ENCODE measurements at regions not wholly inside any gene's neighbourhood (a gene's known extent, or its start where the extent isn't known, plus 50 kb on each side); places are given as distances from the start of the nearest gene placed in this dataset.

DNA sequence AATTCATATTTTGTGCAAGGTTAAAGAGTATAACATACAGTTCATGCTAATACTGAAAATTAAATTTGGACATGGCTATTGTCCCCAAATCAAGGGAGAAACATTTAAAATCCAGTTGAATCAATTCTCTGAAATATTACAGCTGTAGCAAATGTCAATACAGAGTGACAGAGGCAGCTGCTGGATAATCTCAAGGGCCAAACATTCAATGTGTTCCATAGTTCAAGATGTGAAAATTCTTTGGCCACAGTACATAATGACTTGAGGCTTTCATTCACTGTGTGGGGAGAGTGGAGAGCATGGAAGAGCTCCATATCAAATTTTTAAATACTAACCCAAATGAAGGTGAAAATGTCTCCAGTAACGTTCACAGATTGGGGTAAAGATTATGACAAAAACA is 1192.8 kb upstream of the CADM2 start:
- no peak for TF ChIP-seq POLR2AphosphoS5 (IDR thresholded peaks at IDR 0.05; ENCODE audit: low read depth, low read length)
- no peak for TF ChIP-seq TAF1 (IDR thresholded peaks at IDR 0.05; ENCODE audit: borderline replicate concordance, low read depth, low read length)
- TF ChIP-seq POLR2A (IDR thresholded peaks at IDR 0.05; ENCODE audit: low read depth, low read length) = no peak
- DNase-seq (ENCODE audit: insufficient read length) = no peak
- no peak for FAIRE-seq

DNA sequence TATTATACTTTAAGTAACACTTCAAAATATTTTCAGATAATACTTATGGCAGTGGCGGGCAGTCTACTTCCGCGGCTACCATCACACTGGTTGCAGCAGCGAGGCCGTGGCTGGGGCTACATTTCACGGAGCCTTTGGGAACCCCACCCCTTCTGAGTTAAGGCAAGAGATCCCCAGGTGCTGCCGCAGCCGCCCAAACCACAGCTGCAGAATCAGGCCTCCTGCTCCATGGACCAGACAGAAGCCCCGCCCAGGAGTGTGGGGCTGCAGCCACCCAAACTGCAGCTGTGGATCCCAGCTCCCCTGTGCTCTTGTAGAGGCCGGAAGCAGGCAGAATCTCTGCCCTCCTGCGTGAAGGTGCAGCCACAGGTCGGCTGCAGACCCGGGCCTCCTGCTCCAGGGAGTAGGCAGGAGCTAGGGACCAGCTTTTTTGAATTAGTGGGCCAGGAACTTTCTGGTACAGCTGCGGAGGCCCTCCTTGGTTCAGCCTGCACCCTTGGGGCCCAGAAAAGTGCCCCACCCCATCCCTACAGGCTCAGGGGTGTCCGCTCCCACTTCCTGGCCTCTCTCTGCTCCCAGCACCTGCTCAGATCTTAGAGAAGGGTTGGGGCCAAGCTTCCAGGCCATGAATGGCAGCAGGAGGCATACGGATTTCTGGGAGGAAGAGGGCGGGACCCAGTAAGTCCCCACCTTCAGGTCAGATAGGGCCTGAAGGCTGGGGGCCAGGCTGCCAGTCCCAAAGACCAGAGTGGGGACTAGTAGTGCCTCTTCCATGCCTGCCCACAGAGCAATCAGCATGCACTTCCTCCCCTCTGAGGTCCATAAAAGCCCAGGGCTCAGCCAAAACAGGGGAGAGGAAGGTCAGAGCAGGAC is 1188.8 kb upstream of the CADM2 start:
- TF ChIP-seq POLR2AphosphoS5 (IDR thresholded peaks at IDR 0.05; ENCODE audit: low read depth, low read length) (no peak), POLR2A (IDR thresholded peaks at IDR 0.05; ENCODE audit: low read depth, low read length) (no peak), TAF1 (IDR thresholded peaks at IDR 0.05; ENCODE audit: borderline replicate concordance, low read depth, low read length) (no peak)
- no peak for DNase-seq (ENCODE audit: insufficient read length)
- no peak for FAIRE-seq

DNA sequence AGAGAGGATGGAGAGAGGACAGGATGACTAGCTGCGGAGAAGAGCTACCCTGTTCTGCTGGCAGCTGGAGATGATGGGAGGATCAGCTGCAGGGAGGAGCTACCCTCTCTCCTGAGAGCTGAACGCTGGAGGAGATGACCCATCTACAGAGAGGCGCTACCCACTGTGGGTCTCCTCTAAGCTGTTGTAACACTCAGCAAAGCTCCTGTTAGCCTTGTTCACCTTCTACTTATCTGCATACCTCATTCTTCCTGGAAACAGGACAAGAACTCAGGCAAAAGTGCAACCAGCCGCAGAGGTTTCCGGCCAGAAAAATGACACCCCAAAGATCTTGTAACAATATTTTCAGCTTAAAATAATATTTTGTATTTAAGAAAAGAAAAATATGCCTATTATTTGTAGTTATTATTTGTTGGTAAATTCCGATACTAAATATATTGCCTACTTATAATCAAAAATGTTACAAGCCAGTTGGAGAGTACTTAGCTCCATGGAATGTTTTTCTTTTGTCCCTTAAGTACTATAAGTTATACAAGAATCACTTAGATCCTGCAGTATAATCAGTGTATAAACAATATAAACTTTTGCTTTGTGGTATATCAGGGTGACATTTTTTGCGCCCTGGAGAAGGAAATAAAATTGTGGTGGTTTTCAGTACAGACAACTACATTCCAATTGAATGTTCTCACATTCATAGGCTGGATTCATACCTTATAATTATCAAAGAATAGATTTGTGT is 1188.0 kb upstream of the CADM2 start:
- TF ChIP-seq POLR2A (IDR thresholded peaks at IDR 0.05; ENCODE audit: low read depth, low read length) (no peak), TAF1 (IDR thresholded peaks at IDR 0.05; ENCODE audit: borderline replicate concordance, low read depth, low read length) (no peak), POLR2AphosphoS5 (IDR thresholded peaks at IDR 0.05; ENCODE audit: low read depth, low read length) (no peak)
- FAIRE-seq (no peak), DNase-seq (ENCODE audit: insufficient read length) (no peak)

DNA sequence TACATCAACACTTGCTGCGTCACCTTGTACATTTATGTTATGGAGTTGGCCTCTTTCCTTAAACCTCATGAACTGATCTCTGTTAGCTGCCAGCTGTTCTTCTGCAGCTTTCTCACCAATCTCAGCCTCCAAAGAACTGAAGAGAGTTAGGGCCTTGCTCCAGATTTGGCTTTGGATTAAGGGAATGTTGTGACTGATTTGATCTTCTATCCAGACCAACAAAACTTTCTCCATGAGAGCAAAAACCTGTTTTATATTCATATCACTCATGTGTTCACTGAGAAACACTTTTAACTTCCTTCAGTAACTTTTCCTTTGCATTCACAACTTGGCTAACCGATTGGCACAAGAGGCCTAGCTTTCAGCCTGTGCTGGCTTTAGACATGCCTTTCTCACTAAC is 1156.0 kb upstream of the CADM2 start:
- DNase-seq (ENCODE audit: insufficient read length) (no peak), FAIRE-seq (no peak)
- TF ChIP-seq TAF1 (IDR thresholded peaks at IDR 0.05; ENCODE audit: borderline replicate concordance, low read depth, low read length) = no peak
- TF ChIP-seq POLR2A (IDR thresholded peaks at IDR 0.05; ENCODE audit: low read depth, low read length) = no peak
- no peak for TF ChIP-seq POLR2AphosphoS5 (IDR thresholded peaks at IDR 0.05; ENCODE audit: low read depth, low read length)

DNA sequence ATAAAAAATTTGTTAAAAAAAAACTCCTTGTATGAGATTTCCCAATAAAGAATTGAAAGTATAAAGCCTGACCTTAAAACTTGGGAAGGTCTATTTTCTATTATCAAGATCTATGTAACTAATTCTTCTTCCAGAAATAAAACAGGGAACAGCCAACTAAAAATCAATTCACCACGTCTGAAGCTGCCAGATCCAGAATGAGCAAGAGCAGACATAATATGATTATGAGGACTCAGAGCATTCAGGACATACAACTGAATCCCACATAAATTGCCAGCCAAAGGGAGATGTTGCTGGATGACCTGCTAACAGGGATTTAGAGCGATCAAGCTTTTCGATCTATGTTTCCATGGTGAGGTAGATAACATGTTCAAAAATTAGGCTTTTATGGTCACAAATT is 1151.3 kb upstream of the CADM2 start:
- no peak for TF ChIP-seq TAF1 (IDR thresholded peaks at IDR 0.05; ENCODE audit: borderline replicate concordance, low read depth, low read length)
- TF ChIP-seq POLR2A (IDR thresholded peaks at IDR 0.05; ENCODE audit: low read depth, low read length) = no peak
- no peak for TF ChIP-seq POLR2AphosphoS5 (IDR thresholded peaks at IDR 0.05; ENCODE audit: low read depth, low read length)
- FAIRE-seq (no peak), DNase-seq (ENCODE audit: insufficient read length) (no peak)

DNA sequence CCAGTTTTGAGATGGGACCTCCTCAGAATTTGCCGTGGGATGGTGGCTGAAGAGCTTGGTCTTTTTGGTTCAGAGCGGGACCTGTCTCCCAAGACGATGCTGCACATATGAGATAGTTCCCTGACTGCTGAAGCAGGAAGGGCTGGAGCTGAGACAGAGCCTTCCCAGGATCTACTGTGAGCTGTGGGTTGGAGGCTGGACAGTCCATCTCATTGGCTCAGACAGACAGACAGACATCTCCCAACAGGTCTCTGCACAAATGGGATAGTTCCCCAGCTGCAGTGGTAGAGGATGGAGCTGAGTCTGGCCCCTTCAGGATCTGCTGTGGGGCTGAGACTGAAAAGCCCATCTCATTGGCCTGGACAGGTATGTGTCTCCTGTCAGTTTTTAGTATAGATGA is 1145.6 kb upstream of the CADM2 start:
- no peak for DNase-seq (ENCODE audit: insufficient read length)
- FAIRE-seq = no peak
- TF ChIP-seq TAF1 (IDR thresholded peaks at IDR 0.05; ENCODE audit: borderline replicate concordance, low read depth, low read length) = no peak
- no peak for TF ChIP-seq POLR2AphosphoS5 (IDR thresholded peaks at IDR 0.05; ENCODE audit: low read depth, low read length)
- TF ChIP-seq POLR2A (IDR thresholded peaks at IDR 0.05; ENCODE audit: low read depth, low read length) = no peak

DNA sequence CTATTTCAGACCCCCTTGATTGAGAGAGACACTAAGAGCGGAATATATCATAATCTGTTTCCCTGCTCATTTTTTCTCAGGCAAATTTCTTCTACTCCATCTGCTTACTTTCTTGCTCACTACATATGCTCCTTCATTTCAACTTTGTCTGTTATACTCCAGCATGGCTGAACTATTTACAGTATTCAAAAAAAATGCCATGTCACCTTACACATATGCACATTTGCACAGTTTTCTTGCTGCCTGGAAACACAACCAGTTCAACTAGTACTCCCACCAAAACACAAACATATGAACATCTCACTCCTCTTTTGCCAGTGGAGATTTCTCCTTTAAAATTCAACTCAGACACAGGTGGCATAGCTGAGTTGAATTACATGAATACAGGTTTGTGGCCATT is 1142.1 kb upstream of the CADM2 start:
- FAIRE-seq (no peak), DNase-seq (ENCODE audit: insufficient read length) (no peak)
- TF ChIP-seq POLR2AphosphoS5 (IDR thresholded peaks at IDR 0.05; ENCODE audit: low read depth, low read length) (no peak), POLR2A (IDR thresholded peaks at IDR 0.05; ENCODE audit: low read depth, low read length) (no peak), TAF1 (IDR thresholded peaks at IDR 0.05; ENCODE audit: borderline replicate concordance, low read depth, low read length) (no peak)

DNA sequence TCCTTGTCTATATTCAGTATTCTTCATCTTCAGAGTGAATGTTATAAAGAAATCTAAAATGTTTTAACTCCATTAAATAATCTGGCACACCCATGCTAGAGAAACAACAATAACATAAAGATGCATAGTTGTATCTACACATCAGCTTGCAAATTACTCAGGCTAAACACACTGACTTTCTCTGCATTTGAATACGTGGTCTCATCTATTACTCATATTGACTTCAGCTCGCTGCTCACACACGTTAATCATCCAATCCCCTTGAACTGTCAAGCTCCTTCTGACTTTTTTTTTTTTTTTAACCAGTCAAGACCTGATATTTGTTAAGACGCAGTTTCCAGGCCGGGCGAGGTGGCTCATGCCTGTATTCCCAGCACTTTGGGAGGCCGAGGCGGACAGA is 1137.3 kb upstream of the CADM2 start:
- TF ChIP-seq TAF1 (IDR thresholded peaks at IDR 0.05; ENCODE audit: borderline replicate concordance, low read depth, low read length) (no peak), POLR2AphosphoS5 (IDR thresholded peaks at IDR 0.05; ENCODE audit: low read depth, low read length) (no peak), POLR2A (IDR thresholded peaks at IDR 0.05; ENCODE audit: low read depth, low read length) (no peak)

DNA sequence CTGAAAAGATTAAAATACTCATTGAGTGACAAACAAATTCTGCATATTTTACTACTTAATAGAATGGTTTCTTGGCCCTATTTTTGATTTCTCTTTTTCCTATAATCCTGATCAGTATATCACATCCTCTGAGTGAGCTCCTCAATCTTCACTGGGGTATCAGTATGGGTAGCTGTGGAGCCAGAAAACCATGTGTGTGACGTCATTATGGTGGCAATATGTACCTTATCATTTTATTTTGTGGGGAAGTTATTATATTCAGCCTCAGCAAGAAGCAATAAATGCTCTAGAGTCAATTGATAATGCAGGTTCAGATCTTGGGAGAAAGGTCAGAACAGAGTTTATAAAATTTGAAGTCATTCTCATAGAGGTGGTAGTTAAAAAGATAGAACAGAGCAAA is 1135.7 kb upstream of the CADM2 start:
- FAIRE-seq = no peak

More for the DNA sequence above, 1137.3 kb upstream of the CADM2 start:
- FAIRE-seq (no peak), DNase-seq (ENCODE audit: insufficient read length) (no peak)

DNA sequence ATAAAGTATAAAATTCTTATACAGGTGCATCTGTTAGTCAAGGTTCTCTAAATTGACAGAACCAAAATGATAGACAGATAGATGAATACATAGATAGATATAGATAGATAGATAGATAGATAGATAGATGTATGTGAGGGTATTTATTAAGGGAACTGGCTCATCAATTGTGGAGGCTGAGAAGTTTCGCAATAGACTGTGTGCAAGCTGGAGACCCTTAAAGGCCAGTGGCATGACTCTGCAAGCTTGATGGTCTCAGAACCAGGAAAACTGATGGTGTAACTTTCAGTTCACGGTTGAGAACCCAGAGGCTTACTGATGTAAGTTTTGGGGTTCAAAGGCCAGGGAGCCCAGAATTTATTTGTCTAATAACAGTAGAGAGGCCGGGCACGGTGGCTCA is 1123.7 kb upstream of the CADM2 start:
- TF ChIP-seq POLR2A (IDR thresholded peaks at IDR 0.05; ENCODE audit: low read depth, low read length) (no peak), POLR2AphosphoS5 (IDR thresholded peaks at IDR 0.05; ENCODE audit: low read depth, low read length) (no peak), TAF1 (IDR thresholded peaks at IDR 0.05; ENCODE audit: borderline replicate concordance, low read depth, low read length) (no peak)
- FAIRE-seq (no peak), DNase-seq (ENCODE audit: insufficient read length) (no peak)

More for the DNA sequence above, 1135.7 kb upstream of the CADM2 start:
- DNase-seq (ENCODE audit: insufficient read length) = no peak
- no peak for TF ChIP-seq POLR2A (IDR thresholded peaks at IDR 0.05; ENCODE audit: low read depth, low read length)
- TF ChIP-seq TAF1 (IDR thresholded peaks at IDR 0.05; ENCODE audit: borderline replicate concordance, low read depth, low read length) = no peak
- TF ChIP-seq POLR2AphosphoS5 (IDR thresholded peaks at IDR 0.05; ENCODE audit: low read depth, low read length) = no peak

DNA sequence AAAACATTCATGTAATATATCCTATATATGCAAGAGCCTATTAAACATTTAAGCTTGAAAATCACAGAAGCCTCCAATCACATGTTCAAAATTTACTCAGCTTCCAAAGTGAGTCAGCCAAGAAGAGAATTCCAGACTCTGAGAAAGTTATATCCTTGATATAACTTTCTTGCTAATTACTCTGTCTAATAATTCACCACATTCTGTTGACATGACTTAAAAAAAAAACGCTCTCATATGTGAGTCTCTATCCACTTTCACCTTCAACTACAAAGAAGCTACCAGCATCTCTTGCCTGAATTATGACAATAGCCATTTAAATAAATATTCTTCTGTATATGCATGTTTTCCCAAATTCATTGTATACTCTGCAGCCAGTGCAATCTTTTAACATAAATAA is 1116.3 kb upstream of the CADM2 start:
- FAIRE-seq (no peak), DNase-seq (ENCODE audit: insufficient read length) (no peak)
- TF ChIP-seq TAF1 (IDR thresholded peaks at IDR 0.05; ENCODE audit: borderline replicate concordance, low read depth, low read length) (no peak), POLR2A (IDR thresholded peaks at IDR 0.05; ENCODE audit: low read depth, low read length) (no peak), POLR2AphosphoS5 (IDR thresholded peaks at IDR 0.05; ENCODE audit: low read depth, low read length) (no peak)

DNA sequence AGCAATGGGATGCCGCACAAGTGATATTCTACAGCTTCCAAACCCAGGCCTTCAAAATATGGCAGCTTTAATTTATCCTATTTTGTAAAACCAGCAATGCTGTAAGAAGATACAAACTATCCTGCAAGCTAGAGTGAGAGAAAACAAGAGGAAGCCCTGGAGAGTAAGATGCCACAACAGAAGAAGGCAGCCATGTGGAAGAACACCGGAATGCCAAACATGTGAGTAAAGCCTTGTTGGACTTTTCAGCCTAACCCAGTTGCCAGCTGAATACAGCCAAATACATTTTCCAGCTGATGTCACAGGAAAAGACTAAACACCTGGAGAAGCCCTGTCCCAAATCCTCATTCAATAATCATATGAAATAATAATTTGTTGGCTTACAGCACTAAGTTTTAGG is 1115.1 kb upstream of the CADM2 start:
- TF ChIP-seq POLR2AphosphoS5 (IDR thresholded peaks at IDR 0.05; ENCODE audit: low read depth, low read length) = no peak
- TF ChIP-seq TAF1 (IDR thresholded peaks at IDR 0.05; ENCODE audit: borderline replicate concordance, low read depth, low read length) = no peak
- no peak for TF ChIP-seq POLR2A (IDR thresholded peaks at IDR 0.05; ENCODE audit: low read depth, low read length)
- FAIRE-seq = no peak
- no peak for DNase-seq (ENCODE audit: insufficient read length)

Data from GM12892 (cell line).